ENCODE measurements at regions not wholly inside any gene's neighbourhood (a gene's known extent, or its start where the extent isn't known, plus 50 kb on each side); places are given as distances from the start of the nearest gene placed in this dataset.

DNA sequence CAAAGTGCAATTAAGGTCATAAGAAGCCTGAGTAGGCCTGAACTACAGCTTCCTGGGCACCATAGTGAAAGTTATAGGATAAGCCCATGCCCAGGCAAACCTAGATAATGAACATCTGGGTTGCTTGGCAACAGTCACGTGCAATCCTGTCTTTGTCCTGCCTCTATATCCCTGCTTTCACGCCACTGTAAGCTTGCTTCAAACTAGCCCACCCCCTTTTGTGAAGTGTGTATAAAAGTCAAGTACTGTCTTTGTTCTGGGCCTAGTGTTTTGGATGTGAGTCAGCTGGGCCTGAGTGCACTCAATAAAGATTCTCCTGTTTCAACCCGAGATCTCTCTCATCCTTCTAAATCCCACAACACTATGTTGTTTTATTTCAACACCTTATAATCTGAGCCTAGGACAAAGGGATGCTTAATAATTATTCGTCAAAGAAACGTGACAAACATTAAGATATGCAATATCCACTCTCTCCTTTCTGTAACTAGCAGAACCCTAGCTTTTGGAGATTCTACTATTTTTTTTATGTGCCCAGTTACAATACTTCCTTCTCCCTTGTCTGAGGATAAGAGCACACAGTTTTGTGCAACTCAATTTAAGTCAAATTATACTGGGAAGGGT, 927.8 kb downstream of the SUCLG1 start:
- CTCF ChIA-PET = interaction anchor here (1.2 kb wide), 1 partner anchor 10 kb away, joined by 4 read pairs; no protein-coding TSS in a partner anchor
- DNase-seq (ENCODE audit: extremely low spot score) = no peak
- POLR2A ChIA-PET = no interaction called here
- TF ChIP-seq, protein P1, sequence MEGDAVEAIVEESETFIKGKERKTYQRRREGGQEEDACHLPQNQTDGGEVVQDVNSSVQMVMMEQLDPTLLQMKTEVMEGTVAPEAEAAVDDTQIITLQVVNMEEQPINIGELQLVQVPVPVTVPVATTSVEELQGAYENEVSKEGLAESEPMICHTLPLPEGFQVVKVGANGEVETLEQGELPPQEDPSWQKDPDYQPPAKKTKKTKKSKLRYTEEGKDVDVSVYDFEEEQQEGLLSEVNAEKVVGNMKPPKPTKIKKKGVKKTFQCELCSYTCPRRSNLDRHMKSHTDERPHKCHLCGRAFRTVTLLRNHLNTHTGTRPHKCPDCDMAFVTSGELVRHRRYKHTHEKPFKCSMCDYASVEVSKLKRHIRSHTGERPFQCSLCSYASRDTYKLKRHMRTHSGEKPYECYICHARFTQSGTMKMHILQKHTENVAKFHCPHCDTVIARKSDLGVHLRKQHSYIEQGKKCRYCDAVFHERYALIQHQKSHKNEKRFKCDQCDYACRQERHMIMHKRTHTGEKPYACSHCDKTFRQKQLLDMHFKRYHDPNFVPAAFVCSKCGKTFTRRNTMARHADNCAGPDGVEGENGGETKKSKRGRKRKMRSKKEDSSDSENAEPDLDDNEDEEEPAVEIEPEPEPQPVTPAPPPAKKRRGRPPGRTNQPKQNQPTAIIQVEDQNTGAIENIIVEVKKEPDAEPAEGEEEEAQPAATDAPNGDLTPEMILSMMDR (IDR thresholded peaks at IDR 0.05; ENCODE audit: control extremely low read depth, extremely low read depth, low read depth, missing control alignments) = no peak

DNA sequence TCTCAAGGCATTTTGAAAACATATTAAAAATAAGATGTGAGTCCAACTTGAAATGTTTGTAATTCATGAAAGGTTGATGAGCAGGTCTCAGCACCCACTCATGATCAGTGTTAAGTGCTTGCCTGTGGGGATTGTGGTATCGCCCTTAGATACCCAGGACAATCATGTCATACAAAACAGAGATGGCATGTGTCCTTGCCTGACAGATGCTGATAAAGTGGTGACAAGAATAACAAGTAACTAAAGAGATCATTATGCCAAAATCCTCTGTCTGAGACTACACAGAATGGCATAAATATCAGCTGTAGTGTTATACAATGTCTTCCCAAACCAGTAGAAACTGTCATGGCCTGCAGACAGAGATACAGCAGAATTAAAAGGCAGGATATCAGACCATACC, 930.3 kb downstream of the SUCLG1 start:
- ChIA-PET CTCF (no interaction called here), POLR2A (no interaction called here)
- TF ChIP-seq, protein P1 (IDR thresholded peaks at IDR 0.05; ENCODE audit: control extremely low read depth, extremely low read depth, low read depth, missing control alignments) = no peak
- no peak for DNase-seq (ENCODE audit: extremely low spot score)

DNA sequence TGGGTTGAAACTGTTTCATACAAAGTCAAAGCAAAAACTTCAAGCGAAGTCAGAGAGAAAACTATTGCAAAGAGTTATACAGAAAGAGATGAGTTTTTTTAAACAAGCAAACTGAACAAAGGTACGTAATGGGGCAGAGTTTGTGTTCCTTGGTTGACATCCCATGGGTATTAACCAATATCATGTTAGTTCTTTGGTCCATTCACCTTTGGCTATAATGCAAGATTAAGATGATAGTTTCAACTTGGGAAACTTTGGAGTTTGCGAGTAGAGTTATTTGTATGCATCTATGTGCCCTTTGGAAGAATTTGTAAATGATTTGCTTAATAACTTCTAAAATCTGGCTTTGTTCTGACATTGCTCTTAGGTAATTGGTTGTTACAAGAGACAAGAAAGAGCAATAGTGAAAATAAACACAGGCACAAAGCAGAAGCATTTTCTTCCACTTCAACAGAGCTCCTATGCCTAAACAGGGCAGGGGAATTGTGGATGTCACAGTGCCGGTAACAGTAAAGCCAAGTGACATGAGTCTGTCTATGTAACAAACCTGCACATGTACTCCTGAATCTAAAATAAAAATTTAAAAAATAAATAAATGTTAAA, 936.1 kb downstream of the SUCLG1 start:
- TF ChIP-seq, protein P1 (IDR thresholded peaks at IDR 0.05; ENCODE audit: control extremely low read depth, extremely low read depth, low read depth, missing control alignments) = no peak
- POLR2A ChIA-PET = no interaction called here
- no peak for DNase-seq (ENCODE audit: extremely low spot score)
- CTCF ChIA-PET = no interaction called here

DNA sequence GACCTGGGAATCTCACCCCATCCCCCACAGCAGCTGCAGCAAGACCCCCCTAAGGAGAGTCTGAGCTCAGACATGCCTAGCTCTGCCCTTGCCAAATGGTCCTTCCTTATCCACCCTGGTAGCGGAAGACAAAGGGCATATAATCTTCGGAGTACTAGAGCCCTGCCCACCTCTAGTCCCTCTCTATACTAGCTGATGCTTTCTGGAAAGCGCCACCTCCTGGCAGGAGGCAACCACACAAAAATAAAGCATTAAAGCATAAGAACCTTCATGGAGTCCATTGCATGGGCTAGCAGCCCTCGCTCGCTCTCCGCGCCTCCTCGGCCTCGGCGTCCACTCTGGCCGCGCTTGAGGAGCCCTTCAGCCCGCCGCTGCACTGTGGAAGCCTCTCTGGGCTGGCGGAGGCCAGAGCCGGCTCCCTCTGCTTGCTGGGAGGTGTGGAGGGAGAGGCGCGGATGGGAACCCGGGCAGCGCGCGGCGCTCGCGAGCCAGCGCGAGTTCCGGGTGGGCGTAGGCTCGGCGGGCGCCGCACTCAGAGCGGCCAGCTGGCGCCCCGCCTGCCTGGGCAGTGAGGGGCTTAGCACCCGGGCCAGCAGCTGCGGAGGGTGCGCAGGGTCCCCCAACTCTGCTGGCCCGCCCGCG, 941.2 kb downstream of the SUCLG1 start:
- TF ChIP-seq, protein P1 (IDR thresholded peaks at IDR 0.05; ENCODE audit: control extremely low read depth, extremely low read depth, low read depth, missing control alignments) = no peak
- no peak for DNase-seq (ENCODE audit: extremely low spot score)
- CTCF ChIA-PET = interaction anchor here (1.1 kb wide), 1 partner anchor 47 kb away, joined by 4 read pairs; no protein-coding TSS in a partner anchor
- POLR2A ChIA-PET = no interaction called here

DNA sequence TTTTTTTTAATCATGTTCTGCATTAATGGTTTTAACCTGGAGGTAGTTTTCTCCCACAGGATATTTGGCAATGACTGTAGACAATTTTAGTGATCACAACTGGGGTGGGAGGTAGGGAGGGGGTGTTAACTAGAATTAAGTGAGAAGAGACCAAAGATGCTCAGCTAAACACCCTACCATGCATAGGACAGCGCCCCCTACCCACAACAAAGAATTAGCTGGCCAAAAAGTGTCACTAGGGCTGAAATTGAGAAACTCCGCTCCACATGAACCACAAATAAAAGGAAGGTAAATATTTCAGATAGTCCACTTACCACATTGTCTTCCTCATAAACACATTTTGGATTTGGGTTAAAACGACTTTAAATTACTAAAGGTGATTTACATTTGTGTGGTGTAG, 942.6 kb downstream of the SUCLG1 start:
- DNase-seq (ENCODE audit: extremely low spot score) = no peak
- POLR2A ChIA-PET = no interaction called here
- CTCF ChIA-PET = interaction anchor here (1.1 kb wide), 1 partner anchor 9 kb away, joined by 3 read pairs; no protein-coding TSS in a partner anchor
- TF ChIP-seq, protein P1 (IDR thresholded peaks at IDR 0.05; ENCODE audit: control extremely low read depth, extremely low read depth, low read depth, missing control alignments) = no peak

DNA sequence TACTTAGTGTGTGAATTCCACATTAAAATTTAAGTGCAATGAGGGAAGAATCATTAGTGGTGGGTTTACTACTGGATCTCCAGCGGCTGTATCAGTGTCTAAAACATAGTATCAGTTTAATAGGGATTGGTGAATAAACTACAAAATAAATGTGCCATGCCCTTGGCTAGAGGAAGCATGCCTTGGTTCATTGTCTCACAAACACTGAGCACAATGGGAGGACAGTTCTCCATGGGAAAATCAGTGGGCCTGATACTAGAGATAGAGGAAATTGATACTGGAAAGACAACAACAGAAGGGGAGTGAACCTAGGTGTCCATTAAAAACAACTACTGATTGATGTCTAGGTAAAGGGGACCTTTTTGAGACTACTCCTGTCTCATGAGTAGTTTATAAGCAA, 971.6 kb downstream of the SUCLG1 start:
- POLR2A ChIA-PET = no interaction called here
- TF ChIP-seq, protein P1 (IDR thresholded peaks at IDR 0.05; ENCODE audit: control extremely low read depth, extremely low read depth, low read depth, missing control alignments) = no peak
- CTCF ChIA-PET = no interaction called here
- DNase-seq (ENCODE audit: extremely low spot score) = no peak
